Neural progenitor cell (in vitro differentiated cells): ENCODE measurements at regions not wholly inside any gene's neighbourhood (a gene's known extent, or its start where the extent isn't known, plus 50 kb on each side); places are given as distances from the start of the nearest gene placed in this dataset.

Experiments used
- EZH2 ChIP-seq: fragments of 200-600 bp; sonication (generic); IDR thresholded peaks from 2 replicates; pipeline ENCODE4 v1.6.1; 2017; ENCODE audit warnings: antibody characterized with exemption, mild to moderate bottlenecking, moderate library complexity
- EZH2phosphoT487 ChIP-seq: fragments of 200-600 bp; sonication (generic); IDR thresholded peaks from 2 replicates; pipeline ENCODE4 v1.6.1; 2017; ENCODE audit warnings: antibody characterized with exemption
- TF ChIP-seq, protein P1 (sequence below): fragments of 200-600 bp; sonication (generic); IDR thresholded peaks from 2 replicates; pipeline ENCODE4 v1.5.1; 2017; ENCODE audit warnings: antibody characterized with exemption, mild to moderate bottlenecking

DNA sequence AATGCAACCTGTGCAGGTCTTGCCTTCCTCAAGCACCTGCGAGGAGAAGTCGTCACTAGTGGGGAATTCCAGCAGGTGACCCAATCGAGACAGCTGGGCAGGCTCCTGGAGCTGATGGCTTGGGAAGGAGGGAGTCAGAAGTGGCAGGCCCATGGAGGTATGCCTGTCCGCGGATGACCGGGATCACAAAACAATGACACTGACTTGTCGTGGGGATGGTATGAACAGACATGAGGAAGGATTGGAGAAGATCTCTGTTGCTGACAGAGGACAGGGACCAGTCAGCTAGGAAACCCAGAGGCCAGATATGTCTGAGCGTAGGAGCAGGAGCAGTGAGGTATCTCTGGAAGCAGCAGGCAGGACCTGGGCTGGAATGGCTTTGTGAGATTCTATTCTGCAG lies 233.3 kb downstream of the SOX9 start:
- TF ChIP-seq EZH2 (no peak), EZH2phosphoT487 (no peak)
- TF ChIP-seq, protein P1, sequence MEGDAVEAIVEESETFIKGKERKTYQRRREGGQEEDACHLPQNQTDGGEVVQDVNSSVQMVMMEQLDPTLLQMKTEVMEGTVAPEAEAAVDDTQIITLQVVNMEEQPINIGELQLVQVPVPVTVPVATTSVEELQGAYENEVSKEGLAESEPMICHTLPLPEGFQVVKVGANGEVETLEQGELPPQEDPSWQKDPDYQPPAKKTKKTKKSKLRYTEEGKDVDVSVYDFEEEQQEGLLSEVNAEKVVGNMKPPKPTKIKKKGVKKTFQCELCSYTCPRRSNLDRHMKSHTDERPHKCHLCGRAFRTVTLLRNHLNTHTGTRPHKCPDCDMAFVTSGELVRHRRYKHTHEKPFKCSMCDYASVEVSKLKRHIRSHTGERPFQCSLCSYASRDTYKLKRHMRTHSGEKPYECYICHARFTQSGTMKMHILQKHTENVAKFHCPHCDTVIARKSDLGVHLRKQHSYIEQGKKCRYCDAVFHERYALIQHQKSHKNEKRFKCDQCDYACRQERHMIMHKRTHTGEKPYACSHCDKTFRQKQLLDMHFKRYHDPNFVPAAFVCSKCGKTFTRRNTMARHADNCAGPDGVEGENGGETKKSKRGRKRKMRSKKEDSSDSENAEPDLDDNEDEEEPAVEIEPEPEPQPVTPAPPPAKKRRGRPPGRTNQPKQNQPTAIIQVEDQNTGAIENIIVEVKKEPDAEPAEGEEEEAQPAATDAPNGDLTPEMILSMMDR: no peak
